SK-N-SH (cell line): ENCODE measurements at regions not wholly inside any gene's neighbourhood (a gene's known extent, or its start where the extent isn't known, plus 50 kb on each side); places are given as distances from the start of the nearest gene placed in this dataset.

Experiments used
- CTCF ChIA-PET: fragments of 300-600, 350-600 bp; formaldehyde crosslinking; extraction: SDS; loops from one replicate; lab custom pipeline; 2021; lab: Yijun Ruan, JAX
- POLR2A ChIA-PET: fragments of 350-600 bp; sonication (Branson Sonifier 250); formaldehyde crosslinking; extraction: SDS; loops from one replicate; lab custom pipeline; 2020; ENCODE audit warnings: antibody characterized with exemption, inconsistent platforms; lab: Yijun Ruan, JAX
- DNase-seq: peaks from one replicate; pipeline ENCODE4 v3.0.0; 2012
- H2AFZ ChIP-seq: fragments of 200-600 bp; sonication (generic); 2 replicates; pipeline ENCODE4 v1.8.1; 2016; ENCODE audit warnings: antibody characterized with exemption, mild to moderate bottlenecking, low read depth
- H3F3A ChIP-seq: fragments of 200-600 bp; sonication (generic); replicated peaks from 2 replicates; pipeline ENCODE3; 2016; ENCODE audit warnings: antibody characterized with exemption, mild to moderate bottlenecking; ENCODE audit not compliant: insufficient read depth
- H3K27ac ChIP-seq, 2 experiments: fragments of 200-500 bp in 1 of 2; fragments of 200-600 bp in 1 of 2; sonication (Bioruptor generic) in 1 of 2; sonication (generic), shearing (Covaris generic) in 1 of 2; 2 replicates each; pipeline versions ENCODE4 v1.5.1 to v1.6.1; 2014 to 2016; ENCODE audit warnings: low read depth in 2 of 2, inconsistent platforms in 1 of 2, low read length in 1 of 2, mild to moderate bottlenecking in 1 of 2, mixed read lengths in 1 of 2
- H3K27me3 ChIP-seq: fragments of 200-600 bp; sonication (generic), shearing (Covaris generic); 2 replicates; pipeline ENCODE4 v1.6.1; 2016; ENCODE audit warnings: mixed run types; ENCODE audit not compliant: insufficient read depth
- H3K36me3 ChIP-seq, 2 experiments: fragments of 200-500 bp in 1 of 2; fragments of 200-600 bp in 1 of 2; sonication (Bioruptor generic) in 1 of 2; sonication (generic) in 1 of 2; replicated peaks in 1 of 2; 2 replicates each; pipeline versions ENCODE3 to v1.5.1; 2014 to 2016; ENCODE audit warnings: low read length in 1 of 2, mild to moderate bottlenecking in 1 of 2; ENCODE audit not compliant: insufficient read depth in 2 of 2, control insufficient read depth in 1 of 2
- H3K4me1 ChIP-seq, 2 experiments: fragments of 200-500 bp in 1 of 2; fragments of 200-600 bp in 1 of 2; sonication (Bioruptor generic) in 1 of 2; sonication (generic), shearing (Covaris generic) in 1 of 2; 2 replicates each; pipeline versions ENCODE4 v1.5.1 to v1.6.1; 2014 to 2016; ENCODE audit warnings: low read depth in 1 of 2, low read length in 1 of 2, mixed run types in 1 of 2; ENCODE audit not compliant: insufficient read depth in 2 of 2, control insufficient read depth in 1 of 2
- H3K4me2 ChIP-seq: fragments of 200-600 bp; sonication (generic), shearing (Covaris generic); 2 replicates; pipeline ENCODE4 v1.6.1; 2017; ENCODE audit warnings: mixed run types
- H3K4me3 ChIP-seq, 2 experiments: fragments of 200-500 bp in 1 of 2; fragments of 200-600 bp in 1 of 2; sonication (Bioruptor generic) in 1 of 2; sonication (generic), shearing (Covaris generic) in 1 of 2; 2 replicates each; pipeline versions ENCODE4 v1.5.1 to v1.8.1; 2014 to 2016; ENCODE audit warnings: low read depth in 2 of 2, inconsistent platforms in 1 of 2, low read length in 1 of 2, mild to moderate bottlenecking in 1 of 2, mixed read lengths in 1 of 2, moderate library complexity in 1 of 2
- H3K79me2 ChIP-seq: fragments of 200-600 bp; sonication (generic); 2 replicates; pipeline ENCODE4 v1.8.1; 2017; ENCODE audit warnings: mild to moderate bottlenecking; ENCODE audit not compliant: insufficient read depth
- H3K9ac ChIP-seq: fragments of 200-600 bp; sonication (generic); 2 replicates; pipeline ENCODE4 v1.6.1; 2017; ENCODE audit warnings: mixed run types
- H3K9me2 ChIP-seq: fragments of 200-600 bp; sonication (generic); 2 replicates; pipeline ENCODE4 v1.6.1; 2017; ENCODE audit warnings: mixed run types
- H3K9me3 ChIP-seq: fragments of 200-600 bp; sonication (generic); 2 replicates; pipeline ENCODE4 v1.6.1; 2017; ENCODE audit warnings: mixed run types, mild to moderate bottlenecking, moderate library complexity
- H4K20me1 ChIP-seq: fragments of 200-600 bp; sonication (generic); 2 replicates; pipeline ENCODE4 v1.6.1; 2017; ENCODE audit warnings: mild to moderate bottlenecking, mixed run types; ENCODE audit not compliant: insufficient read depth
- CHD2 ChIP-seq: fragments of 150-350 bp; IDR thresholded peaks from 2 replicates; pipeline ENCODE4 v1.6.1; 2018; ENCODE audit warnings: low read length; ENCODE audit not compliant: partially characterized antibody
- ELF1 ChIP-seq: IDR thresholded peaks from 2 replicates; pipeline ENCODE4 v1.4.0; 2012
- EP300 ChIP-seq, 2 experiments: IDR thresholded peaks; 2 replicates each; pipeline versions ENCODE4 v1.4.0 to v1.6.1; 2012; ENCODE audit warnings: borderline replicate concordance in 1 of 2, low read depth in 1 of 2, low read length in 1 of 2
- FOSL2 ChIP-seq: IDR thresholded peaks from 2 replicates; pipeline ENCODE4 v1.4.0; 2012; ENCODE audit warnings: low read depth, mild to moderate bottlenecking, moderate library complexity, borderline replicate concordance
- FOXJ3 ChIP-seq: sonication (generic); formaldehyde crosslinking; IDR thresholded peaks from 2 replicates; pipeline ENCODE4 v1.5.1; 2020; ENCODE audit warnings: mild to moderate bottlenecking, missing genetic modification reagents
- FOXM1 ChIP-seq: IDR thresholded peaks from 2 replicates; pipeline ENCODE4 v1.4.0; 2012; ENCODE audit warnings: low read depth, mild to moderate bottlenecking
- GABPA ChIP-seq: IDR thresholded peaks from 2 replicates; pipeline ENCODE4 v1.4.0; 2012; ENCODE audit warnings: low read depth, mild to moderate bottlenecking
- GATA2 ChIP-seq: sonication (generic); formaldehyde crosslinking; IDR thresholded peaks from 2 replicates; pipeline ENCODE4 v1.5.0; 2020; ENCODE audit warnings: mild to moderate bottlenecking, missing genetic modification reagents
- JUND ChIP-seq: IDR thresholded peaks from 2 replicates; pipeline ENCODE4 v1.4.0; 2012
- MEF2A ChIP-seq: IDR thresholded peaks from 2 replicates; pipeline ENCODE4 v1.4.0; 2012; ENCODE audit warnings: low read depth, borderline replicate concordance
- NRF1 ChIP-seq: IDR thresholded peaks from 2 replicates; pipeline ENCODE4 v1.6.1; 2012; ENCODE audit warnings: low read depth, mild to moderate bottlenecking, low read length
- POLR2AphosphoS5 ChIP-seq: IDR thresholded peaks from 2 replicates; pipeline ENCODE4 v1.6.1; 2012; ENCODE audit warnings: low read depth, low read length
- RCOR1 ChIP-seq: fragments of 150-350 bp; IDR thresholded peaks from 2 replicates; pipeline ENCODE4 v1.6.1; 2017; ENCODE audit warnings: antibody characterized with exemption, low read length
- RFX5 ChIP-seq: IDR thresholded peaks from 2 replicates; pipeline ENCODE4 v1.6.1; 2012; ENCODE audit warnings: mild to moderate bottlenecking, improper control_type of control experiment, low read length
- RXRA ChIP-seq: IDR thresholded peaks from 2 replicates; pipeline ENCODE4 v1.4.0; 2012; ENCODE audit warnings: low read depth, mild to moderate bottlenecking, borderline replicate concordance
- SIN3A ChIP-seq: IDR thresholded peaks from 2 replicates; pipeline ENCODE4 v1.6.1; 2012; ENCODE audit warnings: low read depth, mild to moderate bottlenecking, low read length, moderate library complexity, borderline replicate concordance
- TAF1 ChIP-seq: IDR thresholded peaks from 2 replicates; pipeline ENCODE4 v1.6.1; 2012; ENCODE audit warnings: low read depth, mild to moderate bottlenecking, low read length, moderate library complexity, borderline replicate concordance
- WGBS: methylation state at CpG from one replicate; pipeline ENCODE4 v1.1.6; 2017; ENCODE audit warnings: low lambda C conversion rate; 5-methylcytosine and 5-hydroxymethylcytosine counted together
- TF ChIP-seq, protein P1 (sequence below): IDR thresholded peaks from 2 replicates; pipeline ENCODE4 v1.4.0; 2012; ENCODE audit warnings: low read depth
- TF ChIP-seq, protein P2 (sequence below): fragments of 200-600 bp; sonication (generic); IDR thresholded peaks from 2 replicates; pipeline ENCODE4 v1.6.1; 2017; ENCODE audit warnings: antibody characterized with exemption, mild to moderate bottlenecking, moderate library complexity
- TF ChIP-seq, protein P3 (sequence below): IDR thresholded peaks from 2 replicates; pipeline ENCODE4; 2012
- TF ChIP-seq, protein P4 (sequence below): fragments of 150-350 bp; IDR thresholded peaks from 2 replicates; pipeline ENCODE4 v1.6.1; 2017; ENCODE audit warnings: antibody characterized with exemption, low read length, low read depth, borderline replicate concordance

DNA sequence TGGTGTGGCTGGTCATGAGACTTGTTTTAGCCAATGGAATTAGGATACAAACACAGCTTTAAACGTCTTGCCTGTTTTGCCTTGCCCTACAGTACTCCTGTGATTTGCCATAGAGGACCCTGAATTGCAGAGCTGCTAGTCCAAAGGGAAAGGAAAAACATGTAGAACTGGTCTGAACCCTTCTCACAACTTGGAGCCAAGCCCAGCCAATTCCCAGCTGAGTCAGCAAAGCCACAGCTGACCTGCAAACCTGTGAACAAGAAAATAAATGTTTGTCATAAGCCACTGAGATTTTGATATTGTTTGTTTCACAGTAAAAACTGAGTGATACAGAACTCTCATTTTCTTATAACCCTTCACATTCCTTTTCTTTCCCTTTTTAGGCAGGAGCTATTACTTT lies 360.5 kb upstream of the API5 start:
- CTCF ChIA-PET, result interaction anchor here (1.3 kb wide), 1 partner anchor 327 kb away, joined by 4 read pairs; no protein-coding TSS in a partner anchor
- POLR2A ChIA-PET, result no interaction called here
- WGBS, result 11% methylated on average over 1 of the region's 1 CpG

DNA sequence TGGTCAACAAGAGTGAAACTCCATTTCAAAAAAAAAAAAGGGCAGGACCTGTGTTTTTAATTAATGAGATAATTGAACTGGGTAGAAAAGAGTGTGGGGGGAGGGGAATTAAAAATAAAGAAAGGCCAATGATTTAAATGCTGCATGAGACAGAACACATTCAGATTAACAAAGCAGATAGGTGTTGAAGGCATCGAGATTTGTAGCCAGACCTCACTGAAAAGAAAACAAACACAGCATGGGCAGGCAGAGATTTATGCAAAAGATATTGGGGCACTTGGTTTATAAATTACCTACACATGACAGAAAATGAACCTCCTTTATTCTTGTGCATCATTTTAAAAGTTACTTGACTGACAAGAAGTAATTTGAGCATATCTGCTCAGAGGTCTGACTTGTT lies 354.0 kb upstream of the API5 start:
- no peak overlapping the region for H3K9ac ChIP-seq
- H2AFZ ChIP-seq, result no peak overlapping the region
- H3K4me1 ChIP-seq, result peaks cover 0 to 4% of the 10 kb centered on the region in 2 experiments; a peak in 2 of 4 replicates
- ChIA-PET CTCF (no interaction called here), POLR2A (no interaction called here)
- H3K9me3 ChIP-seq, result no peaks in the 10 kb centered on the region
- H3K36me3 ChIP-seq, result no peaks in the 10 kb centered on the region
- H3K4me2 ChIP-seq, result no peak overlapping the region
- peak; percentile 18 for DNase-seq
- TF ChIP-seq, protein P1, sequence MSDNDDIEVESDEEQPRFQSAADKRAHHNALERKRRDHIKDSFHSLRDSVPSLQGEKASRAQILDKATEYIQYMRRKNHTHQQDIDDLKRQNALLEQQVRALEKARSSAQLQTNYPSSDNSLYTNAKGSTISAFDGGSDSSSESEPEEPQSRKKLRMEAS, result no peak
- TF ChIP-seq, protein P2, sequence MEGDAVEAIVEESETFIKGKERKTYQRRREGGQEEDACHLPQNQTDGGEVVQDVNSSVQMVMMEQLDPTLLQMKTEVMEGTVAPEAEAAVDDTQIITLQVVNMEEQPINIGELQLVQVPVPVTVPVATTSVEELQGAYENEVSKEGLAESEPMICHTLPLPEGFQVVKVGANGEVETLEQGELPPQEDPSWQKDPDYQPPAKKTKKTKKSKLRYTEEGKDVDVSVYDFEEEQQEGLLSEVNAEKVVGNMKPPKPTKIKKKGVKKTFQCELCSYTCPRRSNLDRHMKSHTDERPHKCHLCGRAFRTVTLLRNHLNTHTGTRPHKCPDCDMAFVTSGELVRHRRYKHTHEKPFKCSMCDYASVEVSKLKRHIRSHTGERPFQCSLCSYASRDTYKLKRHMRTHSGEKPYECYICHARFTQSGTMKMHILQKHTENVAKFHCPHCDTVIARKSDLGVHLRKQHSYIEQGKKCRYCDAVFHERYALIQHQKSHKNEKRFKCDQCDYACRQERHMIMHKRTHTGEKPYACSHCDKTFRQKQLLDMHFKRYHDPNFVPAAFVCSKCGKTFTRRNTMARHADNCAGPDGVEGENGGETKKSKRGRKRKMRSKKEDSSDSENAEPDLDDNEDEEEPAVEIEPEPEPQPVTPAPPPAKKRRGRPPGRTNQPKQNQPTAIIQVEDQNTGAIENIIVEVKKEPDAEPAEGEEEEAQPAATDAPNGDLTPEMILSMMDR, result no peak
- TF ChIP-seq POLR2AphosphoS5, result no peak
- TF ChIP-seq RCOR1, result no peak
- no peak for TF ChIP-seq FOXM1
- TF ChIP-seq FOSL2, result no peak
- peak; percentile 54 for TF ChIP-seq GATA2 (CRISPR knock-in tag)
- no peak for TF ChIP-seq JUND
- no peak for TF ChIP-seq SIN3A
- peak in 1 of 2 experiments; percentile 66; a peak in 1 of 4 replicates for TF ChIP-seq EP300 (IDR thresholded peaks at IDR 0.05; ENCODE audit: borderline replicate concordance in 1 of 2, low read depth in 1 of 2, low read length in 1 of 2)
- no peak for TF ChIP-seq GABPA
- no peak for TF ChIP-seq TAF1
- no peak for TF ChIP-seq NRF1
- TF ChIP-seq, protein P3, sequence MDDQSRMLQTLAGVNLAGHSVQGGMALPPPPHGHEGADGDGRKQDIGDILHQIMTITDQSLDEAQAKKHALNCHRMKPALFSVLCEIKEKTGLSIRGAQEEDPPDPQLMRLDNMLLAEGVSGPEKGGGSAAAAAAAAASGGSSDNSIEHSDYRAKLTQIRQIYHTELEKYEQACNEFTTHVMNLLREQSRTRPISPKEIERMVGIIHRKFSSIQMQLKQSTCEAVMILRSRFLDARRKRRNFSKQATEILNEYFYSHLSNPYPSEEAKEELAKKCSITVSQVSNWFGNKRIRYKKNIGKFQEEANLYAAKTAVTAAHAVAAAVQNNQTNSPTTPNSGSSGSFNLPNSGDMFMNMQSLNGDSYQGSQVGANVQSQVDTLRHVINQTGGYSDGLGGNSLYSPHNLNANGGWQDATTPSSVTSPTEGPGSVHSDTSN, result no peak
- H3K4me3 ChIP-seq, result no peak overlapping the region
- H3K79me2 ChIP-seq, result no peaks in the 10 kb centered on the region
- peak overlapping the region in 1 of 2 experiments; percentile 71; a peak in 2 of 4 replicates for H3K27ac ChIP-seq
- WGBS, result 0% methylated on average over 1 of the region's 1 CpG
- H4K20me1 ChIP-seq, result no peaks in the 10 kb centered on the region
- no peaks in the 10 kb centered on the region for H3K27me3 ChIP-seq
- no peaks in the 10 kb centered on the region for H3F3A ChIP-seq
- no peaks in the 10 kb centered on the region for H3K9me2 ChIP-seq

More for the DNA sequence above, 360.5 kb upstream of the API5 start:
- Histone ChIP-seq H3K9me3 (no peaks in the 10 kb centered on the region), H3K4me3 (no peak overlapping the region), H3K9me2 (no peaks in the 10 kb centered on the region), H3K4me1 (no peaks in the 10 kb centered on the region; a peak in 1 of 4 replicates), H3K9ac (no peak overlapping the region), H3K79me2 (no peaks in the 10 kb centered on the region), H3K36me3 (no peaks in the 10 kb centered on the region), H3K27me3 (no peaks in the 10 kb centered on the region), H3K27ac (no peak overlapping the region), H2AFZ (no peak overlapping the region), H4K20me1 (no peaks in the 10 kb centered on the region), H3K4me2 (no peak overlapping the region), H3F3A (no peaks in the 10 kb centered on the region)
- TF ChIP-seq RFX5 (no peak), RXRA (no peak), ELF1 (no peak), MEF2A (no peak), FOXJ3 (CRISPR knock-in tag) (no peak), FOXM1 (no peak), CHD2 (no peak), POLR2AphosphoS5 (no peak)
- TF ChIP-seq, protein P4, sequence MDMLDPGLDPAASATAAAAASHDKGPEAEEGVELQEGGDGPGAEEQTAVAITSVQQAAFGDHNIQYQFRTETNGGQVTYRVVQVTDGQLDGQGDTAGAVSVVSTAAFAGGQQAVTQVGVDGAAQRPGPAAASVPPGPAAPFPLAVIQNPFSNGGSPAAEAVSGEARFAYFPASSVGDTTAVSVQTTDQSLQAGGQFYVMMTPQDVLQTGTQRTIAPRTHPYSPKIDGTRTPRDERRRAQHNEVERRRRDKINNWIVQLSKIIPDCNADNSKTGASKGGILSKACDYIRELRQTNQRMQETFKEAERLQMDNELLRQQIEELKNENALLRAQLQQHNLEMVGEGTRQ, result no peak
- no peak for DNase-seq
